ENCODE measurements at regions not wholly inside any gene's neighbourhood (a gene's known extent, or its start where the extent isn't known, plus 50 kb on each side); places are given as distances from the start of the nearest gene placed in this dataset.

GRCh38 chr13:86581706-86582105 is 782.5 kb upstream of the SLITRK6 start:
- TF ChIP-seq, protein P1, sequence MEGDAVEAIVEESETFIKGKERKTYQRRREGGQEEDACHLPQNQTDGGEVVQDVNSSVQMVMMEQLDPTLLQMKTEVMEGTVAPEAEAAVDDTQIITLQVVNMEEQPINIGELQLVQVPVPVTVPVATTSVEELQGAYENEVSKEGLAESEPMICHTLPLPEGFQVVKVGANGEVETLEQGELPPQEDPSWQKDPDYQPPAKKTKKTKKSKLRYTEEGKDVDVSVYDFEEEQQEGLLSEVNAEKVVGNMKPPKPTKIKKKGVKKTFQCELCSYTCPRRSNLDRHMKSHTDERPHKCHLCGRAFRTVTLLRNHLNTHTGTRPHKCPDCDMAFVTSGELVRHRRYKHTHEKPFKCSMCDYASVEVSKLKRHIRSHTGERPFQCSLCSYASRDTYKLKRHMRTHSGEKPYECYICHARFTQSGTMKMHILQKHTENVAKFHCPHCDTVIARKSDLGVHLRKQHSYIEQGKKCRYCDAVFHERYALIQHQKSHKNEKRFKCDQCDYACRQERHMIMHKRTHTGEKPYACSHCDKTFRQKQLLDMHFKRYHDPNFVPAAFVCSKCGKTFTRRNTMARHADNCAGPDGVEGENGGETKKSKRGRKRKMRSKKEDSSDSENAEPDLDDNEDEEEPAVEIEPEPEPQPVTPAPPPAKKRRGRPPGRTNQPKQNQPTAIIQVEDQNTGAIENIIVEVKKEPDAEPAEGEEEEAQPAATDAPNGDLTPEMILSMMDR (conservative IDR thresholded peaks at IDR 0.05): no peak
- TF ChIP-seq ZFX (IDR thresholded peaks at IDR 0.05): no peak
